HepG2 (cell line): ENCODE measurements at regions not wholly inside any gene's neighbourhood (a gene's known extent, or its start where the extent isn't known, plus 50 kb on each side); places are given as distances from the start of the nearest gene placed in this dataset.

Source experiments
- ATAC-seq: fragments of 200-7000 bp; cut with Tn5 transposase; 3 replicates; pipeline ENCODE4 v1.9.1; 2020; ENCODE audit warnings: mild to moderate bottlenecking, moderate library complexity
- BruUV-seq: library from RNA; stranded (reverse); fragments of 400-500 nt; replicated peaks from 2 replicates; lab custom pipeline; 2021; lab: Mats Ljungman, UMichigan
- CTCF ChIA-PET: fragments of 300-600 bp; formaldehyde crosslinking; extraction: SDS; loops from one replicate; lab custom pipeline; 2021; ENCODE audit warnings: low total read pairs, inconsistent platforms, low intra/inter-chr PET ratio; lab: Yijun Ruan, JAX
- POLR2A ChIA-PET: fragments of 350-600 bp; sonication (Branson Sonifier 250); formaldehyde crosslinking; loops from one replicate; lab custom pipeline; 2020; ENCODE audit warnings: antibody characterized with exemption, inconsistent platforms; lab: Yijun Ruan, JAX
- DNase-seq: peaks from one replicate; pipeline ENCODE4 v3.0.0-alpha.2; 2015; ENCODE audit warnings: low spot score
- FAIRE-seq: peaks from 3 replicates; lab custom pipeline; 2011; peaks lifted over from hg19 to GRCh38; lab: Jason Lieb, UNC
- H2AFZ ChIP-seq: one replicate; pipeline ENCODE4 v1.6.1; 2011; ENCODE audit warnings: low read length, inconsistent platforms
- H3K27ac ChIP-seq: fragments of 300-600 bp; 3 replicates; pipeline ENCODE4 v1.8.0; 2011; ENCODE audit warnings: mixed run types, mild to moderate bottlenecking, mixed read lengths, low read length, inconsistent platforms; ENCODE audit not compliant: insufficient read depth; ENCODE audit errors: extremely low read length
- H3K27me3 ChIP-seq, 2 experiments: fragments of 200-600 bp in 1 of 2; 2 replicates in 1 of 2; 3 replicates in 1 of 2; pipeline versions ENCODE4 v1.6.0 to v1.8.0; 2011; ENCODE audit warnings: low read length in 2 of 2, mild to moderate bottlenecking in 2 of 2, moderate library complexity in 2 of 2, inconsistent platforms in 1 of 2; ENCODE audit not compliant: insufficient read depth in 2 of 2, control insufficient read depth in 1 of 2
- H3K36me3 ChIP-seq, 2 experiments: fragments of 200-600 bp in 1 of 2; replicated peaks in 1 of 2; 2 replicates in 1 of 2; 3 replicates in 1 of 2; pipeline versions ENCODE4 v1.5.1 to v1.8.0; 2011; ENCODE audit warnings: low read length in 2 of 2, inconsistent platforms in 1 of 2; ENCODE audit not compliant: insufficient read depth in 2 of 2, control insufficient read depth in 1 of 2
- H3K4me1 ChIP-seq: 2 replicates; pipeline ENCODE4 v1.5.1; 2012; ENCODE audit warnings: low read length, inconsistent platforms; ENCODE audit not compliant: insufficient read depth
- H3K4me2 ChIP-seq: 2 replicates; pipeline ENCODE4 v1.6.0; 2011; ENCODE audit warnings: low read depth, low read length, inconsistent platforms
- H3K4me3 ChIP-seq, 3 experiments: fragments of 200-600 bp in 1 of 3; sonication (generic), shearing (Covaris generic) in 1 of 3; replicated peaks in 1 of 3; 2 replicates each; pipeline ENCODE4 v1.5.1; 2011 to 2016; ENCODE audit warnings: low read length in 3 of 3, inconsistent platforms in 2 of 3, low read depth in 2 of 3, mild to moderate bottlenecking in 2 of 3, control low read depth in 1 of 3, mixed read lengths in 1 of 3; ENCODE audit not compliant: insufficient read depth in 1 of 3
- H3K79me2 ChIP-seq: one replicate; pipeline ENCODE4 v1.6.1; 2011; ENCODE audit warnings: low read length, inconsistent platforms; ENCODE audit not compliant: insufficient read depth
- H3K9ac ChIP-seq: 2 replicates; pipeline ENCODE4 v1.6.0; 2011; ENCODE audit warnings: mild to moderate bottlenecking, low read depth, low read length, inconsistent platforms; ENCODE audit not compliant: insufficient read depth
- H3K9me3 ChIP-seq: 2 replicates; pipeline ENCODE4 v1.5.1; 2012; ENCODE audit warnings: mild to moderate bottlenecking, low read length
- H4K20me1 ChIP-seq: 2 replicates; pipeline ENCODE4 v1.6.0; 2011; ENCODE audit warnings: inconsistent platforms, mild to moderate bottlenecking, low read length, moderate library complexity; ENCODE audit not compliant: insufficient read depth
- HNF4A ChIP-seq: sonication (generic); formaldehyde crosslinking; IDR thresholded peaks from 2 replicates; pipeline ENCODE4 v1.4.0; 2020; ENCODE audit warnings: missing genetic modification reagents
- WGBS: methylation state at CpG from one replicate; pipeline ENCODE4 v1.1.6; 2017; ENCODE audit warnings: low lambda C conversion rate; 5-methylcytosine and 5-hydroxymethylcytosine counted together
- in situ Hi-C: cut with HindIII; loops from 2 replicates; pipeline ENCODE4 v1.10.0; 2017; ENCODE audit warnings: low pct_unique_long_range_greater_than_20kb; ENCODE audit not compliant: extremely low pct_ligation_motif_present
- intact Hi-C: fragments of 100-400 bp; cut with micrococcal nuclease; formaldehyde crosslinking; loops from one replicate; pipeline ENCODE4 v1.10.0; 2022; ENCODE audit not compliant: unreplicated experiment
- TF ChIP-seq, protein P1 (sequence below): sonication (generic); formaldehyde crosslinking; IDR thresholded peaks from 2 replicates; pipeline ENCODE4 v1.5.1; 2020; ENCODE audit warnings: missing genetic modification reagents, mild to moderate bottlenecking, borderline replicate concordance
- TF ChIP-seq, protein P2 (sequence below): sonication (generic); formaldehyde crosslinking; IDR thresholded peaks from 2 replicates; pipeline ENCODE4 v1.4.0; 2020; ENCODE audit warnings: missing genetic modification reagents
- TF ChIP-seq, protein P3 (sequence below): sonication (generic); formaldehyde crosslinking; IDR thresholded peaks from 2 replicates; pipeline ENCODE4 v1.5.1; 2020; ENCODE audit warnings: mild to moderate bottlenecking, moderate library complexity, missing genetic modification reagents

DNA sequence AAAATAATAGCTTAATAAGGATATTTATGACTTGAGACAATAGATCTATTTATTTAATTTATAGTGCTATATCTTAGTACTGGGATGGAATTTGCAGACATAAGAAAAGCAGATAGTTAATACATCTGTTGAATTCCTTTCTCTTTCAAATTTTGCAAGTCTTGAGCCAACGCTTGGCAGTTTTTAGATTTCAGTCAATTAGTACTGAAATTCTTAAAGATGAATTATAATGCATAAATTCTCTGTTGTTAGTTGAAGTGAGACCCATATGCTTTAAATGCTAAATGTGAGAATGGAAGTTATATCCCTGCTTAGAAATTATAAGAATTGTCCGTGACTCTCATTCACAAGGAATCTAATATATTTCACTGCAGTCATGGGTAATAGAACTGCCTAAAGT, 225.1 kb upstream of the ADGRB3 start (continued):
- TF ChIP-seq, protein P1, sequence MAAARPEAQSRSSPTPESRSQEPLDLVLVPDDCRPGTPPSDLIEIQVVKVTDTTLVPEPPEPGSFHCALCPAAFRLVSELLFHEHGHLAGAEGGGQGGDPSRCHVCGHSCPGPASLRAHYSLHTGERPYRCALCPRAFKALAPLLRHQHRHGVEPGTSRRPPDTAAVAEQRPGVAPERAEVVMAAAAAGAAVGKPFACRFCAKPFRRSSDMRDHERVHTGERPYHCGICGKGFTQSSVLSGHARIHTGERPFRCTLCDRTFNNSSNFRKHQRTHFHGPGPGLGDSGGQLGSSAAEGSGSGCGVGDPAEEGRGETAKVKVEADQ (CRISPR knock-in tag) = no peak
- TF ChIP-seq HNF4A (CRISPR knock-in tag) = no peak

DNA sequence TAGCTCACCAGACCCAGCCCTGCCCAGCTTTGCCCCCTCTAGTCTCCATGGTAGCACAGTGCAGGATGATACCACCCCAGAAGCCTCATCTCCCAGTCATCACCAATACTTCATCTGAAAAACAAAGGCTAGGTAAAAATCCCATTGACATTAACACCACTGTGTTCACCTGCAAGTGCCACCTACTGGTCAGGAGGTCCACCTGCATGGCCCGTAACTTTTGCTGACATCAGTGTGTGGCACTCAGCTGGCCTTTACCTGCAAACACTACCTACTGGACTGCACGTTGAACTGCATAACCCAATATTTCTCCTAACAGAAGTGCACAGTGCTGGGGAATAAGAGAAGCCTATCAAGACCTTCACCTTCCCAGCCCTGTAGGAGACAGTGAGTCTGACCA, 234.7 kb upstream of the ADGRB3 start:
- Histone ChIP-seq H3K79me2 (no peaks in the 10 kb centered on the region), H3K9ac (no peak overlapping the region), H2AFZ (no peak overlapping the region), H3K36me3 (no peaks in the 10 kb centered on the region), H3K27me3 (no peaks in the 10 kb centered on the region), H3K4me2 (no peak overlapping the region), H3K4me1 (no peaks in the 10 kb centered on the region), H3K9me3 (peaks cover 48% of the 10 kb centered on the region), H3K27ac (no peak overlapping the region), H4K20me1 (no peaks in the 10 kb centered on the region), H3K4me3 (no peak overlapping the region)
- WGBS = 15% methylated on average over 2 of the region's 2 CpGs
- TF ChIP-seq, protein P2, sequence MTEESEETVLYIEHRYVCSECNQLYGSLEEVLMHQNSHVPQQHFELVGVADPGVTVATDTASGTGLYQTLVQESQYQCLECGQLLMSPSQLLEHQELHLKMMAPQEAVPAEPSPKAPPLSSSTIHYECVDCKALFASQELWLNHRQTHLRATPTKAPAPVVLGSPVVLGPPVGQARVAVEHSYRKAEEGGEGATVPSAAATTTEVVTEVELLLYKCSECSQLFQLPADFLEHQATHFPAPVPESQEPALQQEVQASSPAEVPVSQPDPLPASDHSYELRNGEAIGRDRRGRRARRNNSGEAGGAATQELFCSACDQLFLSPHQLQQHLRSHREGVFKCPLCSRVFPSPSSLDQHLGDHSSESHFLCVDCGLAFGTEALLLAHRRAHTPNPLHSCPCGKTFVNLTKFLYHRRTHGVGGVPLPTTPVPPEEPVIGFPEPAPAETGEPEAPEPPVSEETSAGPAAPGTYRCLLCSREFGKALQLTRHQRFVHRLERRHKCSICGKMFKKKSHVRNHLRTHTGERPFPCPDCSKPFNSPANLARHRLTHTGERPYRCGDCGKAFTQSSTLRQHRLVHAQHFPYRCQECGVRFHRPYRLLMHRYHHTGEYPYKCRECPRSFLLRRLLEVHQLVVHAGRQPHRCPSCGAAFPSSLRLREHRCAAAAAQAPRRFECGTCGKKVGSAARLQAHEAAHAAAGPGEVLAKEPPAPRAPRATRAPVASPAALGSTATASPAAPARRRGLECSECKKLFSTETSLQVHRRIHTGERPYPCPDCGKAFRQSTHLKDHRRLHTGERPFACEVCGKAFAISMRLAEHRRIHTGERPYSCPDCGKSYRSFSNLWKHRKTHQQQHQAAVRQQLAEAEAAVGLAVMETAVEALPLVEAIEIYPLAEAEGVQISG (CRISPR knock-in tag) = peak; percentile 33; the same call in 1 of the 2 replicates
- TF ChIP-seq, protein P3, sequence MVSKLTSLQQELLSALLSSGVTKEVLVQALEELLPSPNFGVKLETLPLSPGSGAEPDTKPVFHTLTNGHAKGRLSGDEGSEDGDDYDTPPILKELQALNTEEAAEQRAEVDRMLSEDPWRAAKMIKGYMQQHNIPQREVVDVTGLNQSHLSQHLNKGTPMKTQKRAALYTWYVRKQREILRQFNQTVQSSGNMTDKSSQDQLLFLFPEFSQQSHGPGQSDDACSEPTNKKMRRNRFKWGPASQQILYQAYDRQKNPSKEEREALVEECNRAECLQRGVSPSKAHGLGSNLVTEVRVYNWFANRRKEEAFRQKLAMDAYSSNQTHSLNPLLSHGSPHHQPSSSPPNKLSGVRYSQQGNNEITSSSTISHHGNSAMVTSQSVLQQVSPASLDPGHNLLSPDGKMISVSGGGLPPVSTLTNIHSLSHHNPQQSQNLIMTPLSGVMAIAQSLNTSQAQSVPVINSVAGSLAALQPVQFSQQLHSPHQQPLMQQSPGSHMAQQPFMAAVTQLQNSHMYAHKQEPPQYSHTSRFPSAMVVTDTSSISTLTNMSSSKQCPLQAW (CRISPR knock-in tag) = no peak
- ATAC-seq = no peak
- no TSS peak for BruUV-seq
- no peak for FAIRE-seq
- intact Hi-C loops = no loop called here
- POLR2A ChIA-PET = no interaction called here
- no peak for DNase-seq
- in situ Hi-C loops = no loop called here
- CTCF ChIA-PET = no interaction called here
